ENCODE measurements at regions not wholly inside any gene's neighbourhood (a gene's known extent, or its start where the extent isn't known, plus 50 kb on each side); places are given as distances from the start of the nearest gene placed in this dataset.

GRCh38 chr5:28543473-28544098 is 1505.2 kb upstream of the CDH9 start:
- Histone ChIP-seq H3K9ac (ENCODE audit: low read length) (no peak overlapping the region), H3K4me1 (ENCODE audit: control insufficient read depth in 1 of 2, insufficient read depth in 2 of 2, low read length in 2 of 2) (peaks cover 0 to 4% of the 10 kb centered on the region in 2 experiments), H3K18ac (ENCODE audit: low read length) (no peak overlapping the region), H3K4me3 (ENCODE audit: low read depth, low read length) (no peak overlapping the region), H3K14ac (ENCODE audit: low read length) (no peak overlapping the region), H4K8ac (ENCODE audit: low read depth, low read length) (no peak overlapping the region), H3K27ac (ENCODE audit: low read depth, low read length) (no peak overlapping the region), H3K4me2 (ENCODE audit: low read length) (no peak overlapping the region), H3K4ac (ENCODE audit: low read depth, low read length) (no peak overlapping the region), H4K12ac (ENCODE audit: low read depth, low read length) (no peak overlapping the region), H3K27me3 (ENCODE audit: insufficient read depth, low read length) (no peaks in the 10 kb centered on the region), H3K36me3 (ENCODE audit: control insufficient read depth in 1 of 2, insufficient read depth in 2 of 2, low read length in 2 of 2) (no peaks in the 10 kb centered on the region), H3K23ac (ENCODE audit: low read length) (no peak overlapping the region), H2AK5ac (ENCODE audit: low read length) (no peak overlapping the region), H3K9me3 (ENCODE audit: insufficient read depth, low read depth, low read length) (no peaks in the 10 kb centered on the region), H2BK12ac (ENCODE audit: low read length) (no peak overlapping the region), H3K79me1 (ENCODE audit: low read length) (no peaks in the 10 kb centered on the region), H2AFZ (ENCODE audit: insufficient read depth, low read length, poor library complexity) (no peak overlapping the region), H2BK120ac (ENCODE audit: insufficient read depth, low read length, poor library complexity) (no peak overlapping the region), H3K79me2 (ENCODE audit: control insufficient read depth, insufficient read depth, low read length, poor library complexity) (no peaks in the 10 kb centered on the region), H2BK5ac (ENCODE audit: low read depth, low read length, poor library complexity) (no peak overlapping the region), H4K91ac (ENCODE audit: low read depth, low read length) (no peak overlapping the region)
- DNase-seq = no peak

- H2BK12ac ChIP-seq (ENCODE audit: low read length) = no peak overlapping the region
- peaks cover 0 to 4% of the 10 kb centered on the region in 2 experiments for H3K4me1 ChIP-seq (ENCODE audit: control insufficient read depth in 1 of 2, insufficient read depth in 2 of 2, low read length in 2 of 2)
- H3K79me1 ChIP-seq (ENCODE audit: low read length) = no peaks in the 10 kb centered on the region
- H2BK120ac ChIP-seq (ENCODE audit: insufficient read depth, low read length, poor library complexity) = no peak overlapping the region
- H3K23ac ChIP-seq (ENCODE audit: low read length) = no peak overlapping the region
- H3K14ac ChIP-seq (ENCODE audit: low read length) = no peak overlapping the region
- no peak overlapping the region for H2BK5ac ChIP-seq (ENCODE audit: low read depth, low read length, poor library complexity)
- no peak overlapping the region for H4K8ac ChIP-seq (ENCODE audit: low read depth, low read length)
- no peak overlapping the region for H3K27ac ChIP-seq (ENCODE audit: low read depth, low read length)
- H2AK5ac ChIP-seq (ENCODE audit: low read length) = no peak overlapping the region
- no peak overlapping the region for H3K4ac ChIP-seq (ENCODE audit: low read depth, low read length)
- H3K79me2 ChIP-seq (ENCODE audit: control insufficient read depth, insufficient read depth, low read length, poor library complexity) = no peaks in the 10 kb centered on the region
- H3K18ac ChIP-seq (ENCODE audit: low read length) = no peak overlapping the region
- H4K12ac ChIP-seq (ENCODE audit: low read depth, low read length) = no peak overlapping the region
- DNase-seq = no peak
- H3K9me3 ChIP-seq (ENCODE audit: insufficient read depth, low read depth, low read length) = no peaks in the 10 kb centered on the region
- H3K36me3 ChIP-seq (ENCODE audit: control insufficient read depth in 1 of 2, insufficient read depth in 2 of 2, low read length in 2 of 2) = no peaks in the 10 kb centered on the region
- no peak overlapping the region for H3K4me2 ChIP-seq (ENCODE audit: low read length)
- H4K91ac ChIP-seq (ENCODE audit: low read depth, low read length) = no peak overlapping the region
- H3K9ac ChIP-seq (ENCODE audit: low read length) = no peak overlapping the region
- WGBS (ENCODE audit: extremely low coverage, insufficient coverage, insufficient read length) = no CpG with 5 or more reads among the region's 3 CpGs
- no peak overlapping the region for H3K4me3 ChIP-seq (ENCODE audit: low read depth, low read length)
- H2AFZ ChIP-seq (ENCODE audit: insufficient read depth, low read length, poor library complexity) = no peak overlapping the region
- no peaks in the 10 kb centered on the region for H3K27me3 ChIP-seq (ENCODE audit: insufficient read depth, low read length)
These were observed 1504.6 kb upstream of the CDH9 start for GRCh38 chr5:28542987-28543386.

GRCh38 chr5:28523888-28524635 is 1485.7 kb upstream of the CDH9 start:
- no peak overlapping the region for H2BK5ac ChIP-seq (ENCODE audit: low read depth, low read length, poor library complexity)
- H3K79me1 ChIP-seq (ENCODE audit: low read length) = no peaks in the 10 kb centered on the region
- H3K4ac ChIP-seq (ENCODE audit: low read depth, low read length) = no peak overlapping the region
- H3K4me2 ChIP-seq (ENCODE audit: low read length) = no peak overlapping the region
- no peak overlapping the region for H3K14ac ChIP-seq (ENCODE audit: low read length)
- H3K4me1 ChIP-seq (ENCODE audit: control insufficient read depth in 1 of 2, insufficient read depth in 2 of 2, low read length in 2 of 2) = no peaks in the 10 kb centered on the region
- H3K23ac ChIP-seq (ENCODE audit: low read length) = no peak overlapping the region
- no peak overlapping the region for H2AFZ ChIP-seq (ENCODE audit: insufficient read depth, low read length, poor library complexity)
- no peaks in the 10 kb centered on the region for H3K36me3 ChIP-seq (ENCODE audit: control insufficient read depth in 1 of 2, insufficient read depth in 2 of 2, low read length in 2 of 2)
- no peaks in the 10 kb centered on the region for H3K79me2 ChIP-seq (ENCODE audit: control insufficient read depth, insufficient read depth, low read length, poor library complexity)
- H3K18ac ChIP-seq (ENCODE audit: low read length) = no peak overlapping the region
- no peak overlapping the region for H4K8ac ChIP-seq (ENCODE audit: low read depth, low read length)
- H3K27me3 ChIP-seq (ENCODE audit: insufficient read depth, low read length) = no peaks in the 10 kb centered on the region
- DNase-seq = no peak
- no peak overlapping the region for H3K27ac ChIP-seq (ENCODE audit: low read depth, low read length)
- no peak overlapping the region for H2BK120ac ChIP-seq (ENCODE audit: insufficient read depth, low read length, poor library complexity)
- no peak overlapping the region for H3K4me3 ChIP-seq (ENCODE audit: low read depth, low read length)
- WGBS (ENCODE audit: extremely low coverage, insufficient coverage, insufficient read length) = no CpG with 5 or more reads among the region's 4 CpGs
- H2BK12ac ChIP-seq (ENCODE audit: low read length) = no peak overlapping the region
- no peak overlapping the region for H3K9ac ChIP-seq (ENCODE audit: low read length)
- no peaks in the 10 kb centered on the region for H3K9me3 ChIP-seq (ENCODE audit: insufficient read depth, low read depth, low read length)
- H4K91ac ChIP-seq (ENCODE audit: low read depth, low read length) = no peak overlapping the region
- no peak overlapping the region for H4K12ac ChIP-seq (ENCODE audit: low read depth, low read length)
- no peak overlapping the region for H2AK5ac ChIP-seq (ENCODE audit: low read length)

- Histone ChIP-seq H3K27me3 (ENCODE audit: insufficient read depth, low read length) (no peaks in the 10 kb centered on the region), H3K9ac (ENCODE audit: low read length) (no peak overlapping the region), H3K27ac (ENCODE audit: low read depth, low read length) (no peak overlapping the region), H3K4ac (ENCODE audit: low read depth, low read length) (no peak overlapping the region), H4K8ac (ENCODE audit: low read depth, low read length) (no peak overlapping the region), H3K4me2 (ENCODE audit: low read length) (no peak overlapping the region), H3K36me3 (ENCODE audit: control insufficient read depth in 1 of 2, insufficient read depth in 2 of 2, low read length in 2 of 2) (no peaks in the 10 kb centered on the region), H4K91ac (ENCODE audit: low read depth, low read length) (no peak overlapping the region), H3K4me1 (ENCODE audit: control insufficient read depth in 1 of 2, insufficient read depth in 2 of 2, low read length in 2 of 2) (no peaks in the 10 kb centered on the region), H3K9me3 (ENCODE audit: insufficient read depth, low read depth, low read length) (no peaks in the 10 kb centered on the region), H3K79me2 (ENCODE audit: control insufficient read depth, insufficient read depth, low read length, poor library complexity) (no peaks in the 10 kb centered on the region), H2AK5ac (ENCODE audit: low read length) (no peak overlapping the region), H2BK5ac (ENCODE audit: low read depth, low read length, poor library complexity) (no peak overlapping the region), H2BK120ac (ENCODE audit: insufficient read depth, low read length, poor library complexity) (no peak overlapping the region), H3K14ac (ENCODE audit: low read length) (no peak overlapping the region), H2BK12ac (ENCODE audit: low read length) (no peak overlapping the region), H2AFZ (ENCODE audit: insufficient read depth, low read length, poor library complexity) (no peak overlapping the region), H3K4me3 (ENCODE audit: low read depth, low read length) (no peak overlapping the region), H3K18ac (ENCODE audit: low read length) (no peak overlapping the region), H4K12ac (ENCODE audit: low read depth, low read length) (no peak overlapping the region), H3K23ac (ENCODE audit: low read length) (no peak overlapping the region), H3K79me1 (ENCODE audit: low read length) (no peaks in the 10 kb centered on the region)
- DNase-seq = no peak
- no CpG with 5 or more reads among the region's 1 CpG for WGBS (ENCODE audit: extremely low coverage, insufficient coverage, insufficient read length)
These were observed 1485.0 kb upstream of the CDH9 start for GRCh38 chr5:28523416-28523815.
